HFF-Myc (cell line): ENCODE measurements at regions not wholly inside any gene's neighbourhood (a gene's known extent, or its start where the extent isn't known, plus 50 kb on each side); places are given as distances from the start of the nearest gene placed in this dataset.

Source experiments
- DNase-seq: peaks from one replicate; pipeline ENCODE4 v3.0.0-alpha.2; 2011; ENCODE audit warnings: low read depth; ENCODE audit errors: extremely low read depth
- H3K4me3 ChIP-seq: replicated peaks from 2 replicates; pipeline ENCODE4 v1.5.1; 2011; ENCODE audit warnings: low read depth, mild to moderate bottlenecking, control low read depth, low read length
- TF ChIP-seq, protein P1 (sequence below): IDR thresholded peaks from 2 replicates; pipeline ENCODE4 v1.5.1; 2012; ENCODE audit warnings: mild to moderate bottlenecking, low read depth, low read length, control low read depth; ENCODE audit errors: missing control alignments

- TF ChIP-seq, protein P1, sequence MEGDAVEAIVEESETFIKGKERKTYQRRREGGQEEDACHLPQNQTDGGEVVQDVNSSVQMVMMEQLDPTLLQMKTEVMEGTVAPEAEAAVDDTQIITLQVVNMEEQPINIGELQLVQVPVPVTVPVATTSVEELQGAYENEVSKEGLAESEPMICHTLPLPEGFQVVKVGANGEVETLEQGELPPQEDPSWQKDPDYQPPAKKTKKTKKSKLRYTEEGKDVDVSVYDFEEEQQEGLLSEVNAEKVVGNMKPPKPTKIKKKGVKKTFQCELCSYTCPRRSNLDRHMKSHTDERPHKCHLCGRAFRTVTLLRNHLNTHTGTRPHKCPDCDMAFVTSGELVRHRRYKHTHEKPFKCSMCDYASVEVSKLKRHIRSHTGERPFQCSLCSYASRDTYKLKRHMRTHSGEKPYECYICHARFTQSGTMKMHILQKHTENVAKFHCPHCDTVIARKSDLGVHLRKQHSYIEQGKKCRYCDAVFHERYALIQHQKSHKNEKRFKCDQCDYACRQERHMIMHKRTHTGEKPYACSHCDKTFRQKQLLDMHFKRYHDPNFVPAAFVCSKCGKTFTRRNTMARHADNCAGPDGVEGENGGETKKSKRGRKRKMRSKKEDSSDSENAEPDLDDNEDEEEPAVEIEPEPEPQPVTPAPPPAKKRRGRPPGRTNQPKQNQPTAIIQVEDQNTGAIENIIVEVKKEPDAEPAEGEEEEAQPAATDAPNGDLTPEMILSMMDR = no peak
- no peak overlapping the region for H3K4me3 ChIP-seq
- no peak for DNase-seq
Measured at GRCh38 chr7:119219663-119220062, 995.2 kb downstream of the ANKRD7 start.

- DNase-seq = no peak
- TF ChIP-seq, protein P1 = no peak
- H3K4me3 ChIP-seq = no peak overlapping the region
Measured at GRCh38 chr7:119223930-119224329, 999.4 kb downstream of the ANKRD7 start.

DNA sequence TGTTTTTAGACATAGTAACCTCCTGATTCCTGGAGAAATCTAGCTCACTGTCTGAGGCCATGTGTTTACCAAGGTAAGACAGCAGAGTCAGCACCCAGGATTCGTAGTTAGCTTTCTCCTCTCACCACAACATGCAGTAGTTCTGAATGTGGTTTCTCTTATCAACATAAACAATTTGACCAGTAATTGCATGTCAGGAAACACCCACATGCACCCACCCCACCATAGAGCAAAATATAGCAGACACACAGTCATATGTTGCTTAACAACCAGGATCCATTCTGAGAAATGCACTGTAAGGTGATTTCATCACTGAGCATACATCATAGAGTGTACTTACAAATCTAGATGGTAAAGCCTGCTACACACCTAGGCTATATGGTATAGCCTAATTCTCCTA is 1004.0 kb downstream of the ANKRD7 start:
- no peak overlapping the region for H3K4me3 ChIP-seq
- no peak for DNase-seq
- TF ChIP-seq, protein P1 = no peak

- TF ChIP-seq, protein P1 = no peak
- no peak for DNase-seq
- no peak overlapping the region for H3K4me3 ChIP-seq
Measured at GRCh38 chr7:119232091-119232490, 1007.6 kb downstream of the ANKRD7 start.

DNA sequence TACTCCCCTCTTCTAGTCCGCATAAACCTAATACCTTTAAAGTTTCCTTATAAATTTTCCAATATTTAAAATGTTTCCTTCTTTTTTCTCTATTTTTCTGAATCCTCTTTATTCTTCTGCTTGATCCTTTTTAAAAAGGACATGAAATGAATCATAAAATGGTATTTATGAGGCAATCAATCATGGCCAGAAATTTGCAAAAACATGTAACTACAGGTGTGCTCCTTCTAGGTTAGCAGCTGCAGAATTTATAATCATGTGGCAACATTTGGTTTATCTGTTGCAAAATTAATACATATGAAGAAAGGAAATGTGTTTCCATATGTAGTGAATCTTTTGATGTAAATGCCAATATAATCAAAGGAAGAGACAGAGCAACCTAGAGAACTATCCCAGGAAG is 1008.5 kb downstream of the ANKRD7 start:
- no peak for DNase-seq
- TF ChIP-seq, protein P1 = no peak
- H3K4me3 ChIP-seq = no peak overlapping the region

GRCh38 chr7:119252962-119253361 is 1020.0 kb upstream of the KCND2 start:
- TF ChIP-seq, protein P1 = no peak
- DNase-seq = no peak
- H3K4me3 ChIP-seq = no peak overlapping the region

GRCh38 chr7:119254742-119255141 is 1018.2 kb upstream of the KCND2 start:
- no peak overlapping the region for H3K4me3 ChIP-seq
- no peak for DNase-seq
- TF ChIP-seq, protein P1 = no peak
